ENCODE measurements at regions not wholly inside any gene's neighbourhood (a gene's known extent, or its start where the extent isn't known, plus 50 kb on each side); places are given as distances from the start of the nearest gene placed in this dataset.

GRCh38 chr5:84696651-84697050 is 312.0 kb upstream of the EDIL3 start:
- Histone ChIP-seq H3K36me3 (no peaks in the 10 kb centered on the region), H3K4me1 (no peaks in the 10 kb centered on the region), H3K27ac (no peak overlapping the region), H3K9me3 (no peaks in the 10 kb centered on the region), H3K4me3 (no peak overlapping the region), H3K27me3 (no peaks in the 10 kb centered on the region)
- no peak for TF ChIP-seq CTCF (IDR thresholded peaks at IDR 0.05)
- no peak for DNase-seq (ENCODE audit: low spot score)

- DNase-seq (ENCODE audit: low spot score) = no peak
- Histone ChIP-seq H3K36me3 (no peaks in the 10 kb centered on the region), H3K27ac (no peak overlapping the region), H3K27me3 (no peaks in the 10 kb centered on the region), H3K4me3 (no peak overlapping the region), H3K4me1 (no peaks in the 10 kb centered on the region), H3K9me3 (no peaks in the 10 kb centered on the region)
- no peak for TF ChIP-seq CTCF (IDR thresholded peaks at IDR 0.05)
Measured at GRCh38 chr5:84695330-84695729, 310.6 kb upstream of the EDIL3 start.

GRCh38 chr5:84693256-84693655 is 308.6 kb upstream of the EDIL3 start:
- Histone ChIP-seq H3K27me3 (no peaks in the 10 kb centered on the region), H3K9me3 (no peaks in the 10 kb centered on the region), H3K4me3 (no peak overlapping the region), H3K36me3 (no peaks in the 10 kb centered on the region), H3K4me1 (no peaks in the 10 kb centered on the region), H3K27ac (no peak overlapping the region)
- no peak for TF ChIP-seq CTCF (IDR thresholded peaks at IDR 0.05)
- no peak for DNase-seq (ENCODE audit: low spot score)

GRCh38 chr5:84688566-84688965 is 303.9 kb upstream of the EDIL3 start:
- Histone ChIP-seq H3K27me3 (no peaks in the 10 kb centered on the region), H3K27ac (no peak overlapping the region), H3K4me3 (no peak overlapping the region), H3K4me1 (no peaks in the 10 kb centered on the region), H3K9me3 (peaks cover 0 to 5% of the 10 kb centered on the region in 2 donors), H3K36me3 (no peaks in the 10 kb centered on the region)
- DNase-seq (ENCODE audit: low spot score) = no peak
- TF ChIP-seq CTCF (IDR thresholded peaks at IDR 0.05) = no peak

- Histone ChIP-seq H3K9me3 (peaks cover 0 to 5% of the 10 kb centered on the region in 2 donors), H3K36me3 (no peaks in the 10 kb centered on the region), H3K4me3 (no peak overlapping the region), H3K27me3 (no peaks in the 10 kb centered on the region), H3K27ac (no peak overlapping the region), H3K4me1 (no peaks in the 10 kb centered on the region)
- TF ChIP-seq CTCF (IDR thresholded peaks at IDR 0.05) = no peak
- DNase-seq (ENCODE audit: low spot score) = no peak
Measured at GRCh38 chr5:84685121-84685894, 300.6 kb upstream of the EDIL3 start.

GRCh38 chr5:84683594-84683993 is 298.9 kb upstream of the EDIL3 start:
- H3K9me3 ChIP-seq = peaks cover 0 to 5% of the 10 kb centered on the region in 2 donors
- no peak for TF ChIP-seq CTCF (IDR thresholded peaks at IDR 0.05)
- no peaks in the 10 kb centered on the region for H3K27me3 ChIP-seq
- H3K36me3 ChIP-seq = no peaks in the 10 kb centered on the region
- no peak overlapping the region for H3K27ac ChIP-seq
- H3K4me1 ChIP-seq = no peaks in the 10 kb centered on the region
- DNase-seq (ENCODE audit: low spot score) = no peak
- H3K4me3 ChIP-seq = no peak overlapping the region

Data from right atrium auricular region (tissue), 2 donors.